ENCODE measurements at regions not wholly inside any gene's neighbourhood (a gene's known extent, or its start where the extent isn't known, plus 50 kb on each side); places are given as distances from the start of the nearest gene placed in this dataset.
"Not testable (repeated sequence)": the region's sequence is repeated elsewhere in the genome, so short reads cannot be mapped to it uniquely, and the experiment has no call there.

GRCh38 chr4:49262786-49263185 lies 276.7 kb downstream of the CWH43 start:
- H3K27ac ChIP-seq (ENCODE audit: low read depth, low read length); H3K4me1 ChIP-seq (ENCODE audit: control insufficient read depth in 1 of 2, insufficient read depth in 2 of 2, low read length in 2 of 2): not testable (repeated sequence)

DNA sequence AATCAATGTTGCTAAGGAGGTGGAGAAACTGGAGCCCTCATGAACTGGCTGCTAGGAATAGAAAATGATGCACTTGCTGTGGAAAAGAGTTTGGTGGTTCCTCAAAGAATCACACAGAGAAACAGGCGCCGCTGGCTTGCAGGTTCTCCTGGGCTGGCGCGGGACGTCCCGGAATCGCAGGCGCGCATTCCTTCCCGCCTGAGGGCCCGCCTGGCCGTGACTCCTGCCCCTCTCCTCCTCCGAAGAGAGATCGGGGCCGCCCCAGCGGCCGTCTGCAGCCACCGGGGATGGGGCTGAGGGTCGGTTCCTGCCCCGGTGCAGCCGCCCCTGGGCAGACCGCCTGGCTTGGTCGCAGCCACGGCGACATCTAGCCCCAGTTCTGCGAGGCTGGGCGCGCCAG lies 284.4 kb downstream of the CWH43 start:
- H3K9ac ChIP-seq (ENCODE audit: low read depth in 1 of 2, low read length in 2 of 2); H3K4me1 ChIP-seq (ENCODE audit: control insufficient read depth in 1 of 2, insufficient read depth in 2 of 2, low read length in 2 of 2); H3K9me3 ChIP-seq (ENCODE audit: control insufficient read depth in 1 of 2, low read length in 2 of 2); H3K36me3 ChIP-seq (ENCODE audit: control insufficient read depth in 1 of 2, insufficient read depth in 2 of 2, low read length in 2 of 2); H3K27me3 ChIP-seq (ENCODE audit: control insufficient read depth in 1 of 2, insufficient read depth in 2 of 2, low read length in 2 of 2); H3K4me3 ChIP-seq (ENCODE audit: low read depth in 1 of 2, low read length in 2 of 2); H3K27ac ChIP-seq (ENCODE audit: low read depth, low read length): not testable (repeated sequence)

More at GRCh38 chr4:49262786-49263185, 276.7 kb downstream of the CWH43 start:
- H3K27me3 ChIP-seq (ENCODE audit: control insufficient read depth in 1 of 2, insufficient read depth in 2 of 2, low read length in 2 of 2); H3K9me3 ChIP-seq (ENCODE audit: control insufficient read depth in 1 of 2, low read length in 2 of 2); H3K9ac ChIP-seq (ENCODE audit: low read depth in 1 of 2, low read length in 2 of 2); H3K36me3 ChIP-seq (ENCODE audit: control insufficient read depth in 1 of 2, insufficient read depth in 2 of 2, low read length in 2 of 2); H3K4me3 ChIP-seq (ENCODE audit: low read depth in 1 of 2, low read length in 2 of 2): not testable (repeated sequence)

DNA sequence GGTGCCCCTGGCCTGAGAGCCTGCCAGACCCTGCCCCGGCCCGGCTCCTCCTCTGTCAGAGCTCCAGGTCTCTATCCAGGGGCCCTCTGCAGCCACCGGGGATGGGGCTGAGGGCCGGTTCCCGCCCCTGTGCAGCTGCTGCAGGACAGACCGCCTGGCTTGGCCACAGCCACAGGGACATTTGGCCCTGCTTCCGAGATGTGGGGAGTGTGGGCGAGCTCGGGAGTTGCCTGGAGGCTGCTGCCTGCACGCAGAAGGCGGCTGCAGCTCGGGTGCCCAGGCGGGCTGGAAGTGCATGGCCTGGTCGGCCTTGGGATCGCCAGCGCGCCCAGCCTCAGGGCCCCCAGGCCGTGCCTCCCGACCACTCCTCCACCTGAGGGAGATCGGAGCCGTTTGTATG lies 284.8 kb downstream of the CWH43 start:
- not testable (repeated sequence) for H3K4me1 ChIP-seq (ENCODE audit: control insufficient read depth in 1 of 2, insufficient read depth in 2 of 2, low read length in 2 of 2); H3K9me3 ChIP-seq (ENCODE audit: control insufficient read depth in 1 of 2, low read length in 2 of 2); H3K36me3 ChIP-seq (ENCODE audit: control insufficient read depth in 1 of 2, insufficient read depth in 2 of 2, low read length in 2 of 2); H3K27me3 ChIP-seq (ENCODE audit: control insufficient read depth in 1 of 2, insufficient read depth in 2 of 2, low read length in 2 of 2); H3K9ac ChIP-seq (ENCODE audit: low read depth in 1 of 2, low read length in 2 of 2); H3K4me3 ChIP-seq (ENCODE audit: low read depth in 1 of 2, low read length in 2 of 2); H3K27ac ChIP-seq (ENCODE audit: low read depth, low read length)

DNA sequence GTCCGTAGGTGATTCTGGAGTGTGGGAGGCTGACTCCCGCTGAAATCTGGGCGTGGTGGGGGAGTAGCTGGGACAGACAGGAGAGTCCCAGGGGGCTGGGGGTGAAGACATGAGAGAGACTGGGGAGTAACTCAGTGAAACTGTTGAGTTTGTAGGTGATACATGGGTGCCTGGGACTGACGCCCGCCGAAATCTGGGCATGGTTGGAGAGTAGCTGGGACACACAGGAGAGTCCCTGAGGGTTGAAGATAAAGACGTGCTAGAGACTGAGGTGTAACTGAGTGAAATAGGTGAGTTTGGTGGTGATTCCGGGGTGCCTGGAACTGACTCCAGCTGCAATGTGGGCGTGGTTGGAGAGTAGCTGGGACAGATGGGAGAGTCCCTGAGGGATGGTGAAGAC lies 299.8 kb downstream of the CWH43 start:
- H3K36me3 ChIP-seq (ENCODE audit: control insufficient read depth in 1 of 2, insufficient read depth in 2 of 2, low read length in 2 of 2); H3K27ac ChIP-seq (ENCODE audit: low read depth, low read length); H3K27me3 ChIP-seq (ENCODE audit: control insufficient read depth in 1 of 2, insufficient read depth in 2 of 2, low read length in 2 of 2); H3K4me3 ChIP-seq (ENCODE audit: low read depth in 1 of 2, low read length in 2 of 2); H3K9ac ChIP-seq (ENCODE audit: low read depth in 1 of 2, low read length in 2 of 2); H3K4me1 ChIP-seq (ENCODE audit: control insufficient read depth in 1 of 2, insufficient read depth in 2 of 2, low read length in 2 of 2): not testable (repeated sequence)
- H3K9me3 ChIP-seq (ENCODE audit: control insufficient read depth in 1 of 2, low read length in 2 of 2), result peaks cover 3 to 16% of the 10 kb centered on the region in 2 donors

- not testable (repeated sequence) for H3K27me3 ChIP-seq (ENCODE audit: control insufficient read depth in 1 of 2, insufficient read depth in 2 of 2, low read length in 2 of 2); H3K36me3 ChIP-seq (ENCODE audit: control insufficient read depth in 1 of 2, insufficient read depth in 2 of 2, low read length in 2 of 2); H3K27ac ChIP-seq (ENCODE audit: low read depth, low read length); H3K4me3 ChIP-seq (ENCODE audit: low read depth in 1 of 2, low read length in 2 of 2); H3K9ac ChIP-seq (ENCODE audit: low read depth in 1 of 2, low read length in 2 of 2); H3K4me1 ChIP-seq (ENCODE audit: control insufficient read depth in 1 of 2, insufficient read depth in 2 of 2, low read length in 2 of 2)
- H3K9me3 ChIP-seq (ENCODE audit: control insufficient read depth in 1 of 2, low read length in 2 of 2), result peaks cover 3 to 16% of the 10 kb centered on the region in 2 donors
Observed at GRCh38 chr4:49286926-49287745, 301.1 kb downstream of the CWH43 start.

DNA sequence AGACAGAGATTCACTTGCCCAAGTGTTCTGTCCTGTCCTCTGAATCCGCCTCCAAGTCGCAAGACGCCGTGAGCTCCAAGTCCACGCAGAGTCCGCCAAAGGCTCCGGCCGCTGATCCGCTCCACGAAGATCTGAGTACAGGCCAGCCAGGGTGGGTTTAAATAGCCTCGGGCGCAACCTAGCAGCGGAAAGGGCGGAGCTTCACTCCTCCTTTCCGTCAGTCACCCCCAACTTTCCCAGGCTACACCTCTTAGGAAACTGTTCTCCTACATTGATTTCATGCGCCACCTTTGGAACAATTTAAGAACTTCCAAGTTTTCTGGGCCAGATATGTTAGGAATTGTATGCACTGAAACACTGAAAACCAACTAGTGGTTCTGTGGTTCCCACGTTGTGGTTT lies 301.8 kb downstream of the CWH43 start:
- H3K4me3 ChIP-seq (ENCODE audit: low read depth in 1 of 2, low read length in 2 of 2); H3K4me1 ChIP-seq (ENCODE audit: control insufficient read depth in 1 of 2, insufficient read depth in 2 of 2, low read length in 2 of 2); H3K9ac ChIP-seq (ENCODE audit: low read depth in 1 of 2, low read length in 2 of 2); H3K27ac ChIP-seq (ENCODE audit: low read depth, low read length); H3K27me3 ChIP-seq (ENCODE audit: control insufficient read depth in 1 of 2, insufficient read depth in 2 of 2, low read length in 2 of 2); H3K36me3 ChIP-seq (ENCODE audit: control insufficient read depth in 1 of 2, insufficient read depth in 2 of 2, low read length in 2 of 2): not testable (repeated sequence)
- peaks cover 3 to 16% of the 10 kb centered on the region in 2 donors for H3K9me3 ChIP-seq (ENCODE audit: control insufficient read depth in 1 of 2, low read length in 2 of 2)

- H3K9ac ChIP-seq (ENCODE audit: low read depth in 1 of 2, low read length in 2 of 2); H3K27ac ChIP-seq (ENCODE audit: low read depth, low read length); H3K4me3 ChIP-seq (ENCODE audit: low read depth in 1 of 2, low read length in 2 of 2); H3K27me3 ChIP-seq (ENCODE audit: control insufficient read depth in 1 of 2, insufficient read depth in 2 of 2, low read length in 2 of 2); H3K36me3 ChIP-seq (ENCODE audit: control insufficient read depth in 1 of 2, insufficient read depth in 2 of 2, low read length in 2 of 2); H3K4me1 ChIP-seq (ENCODE audit: control insufficient read depth in 1 of 2, insufficient read depth in 2 of 2, low read length in 2 of 2): not testable (repeated sequence)
- H3K9me3 ChIP-seq (ENCODE audit: control insufficient read depth in 1 of 2, low read length in 2 of 2), result peaks cover 3 to 16% of the 10 kb centered on the region in 2 donors
Observed at GRCh38 chr4:49288796-49289195, 302.7 kb downstream of the CWH43 start.

GRCh38 chr4:49314815-49315214 lies 328.7 kb downstream of the CWH43 start:
- not testable (repeated sequence) for H3K27ac ChIP-seq (ENCODE audit: low read depth, low read length); H3K9me3 ChIP-seq (ENCODE audit: control insufficient read depth in 1 of 2, low read length in 2 of 2); H3K27me3 ChIP-seq (ENCODE audit: control insufficient read depth in 1 of 2, insufficient read depth in 2 of 2, low read length in 2 of 2); H3K4me3 ChIP-seq (ENCODE audit: low read depth in 1 of 2, low read length in 2 of 2); H3K9ac ChIP-seq (ENCODE audit: low read depth in 1 of 2, low read length in 2 of 2); H3K36me3 ChIP-seq (ENCODE audit: control insufficient read depth in 1 of 2, insufficient read depth in 2 of 2, low read length in 2 of 2); H3K4me1 ChIP-seq (ENCODE audit: control insufficient read depth in 1 of 2, insufficient read depth in 2 of 2, low read length in 2 of 2)

DNA sequence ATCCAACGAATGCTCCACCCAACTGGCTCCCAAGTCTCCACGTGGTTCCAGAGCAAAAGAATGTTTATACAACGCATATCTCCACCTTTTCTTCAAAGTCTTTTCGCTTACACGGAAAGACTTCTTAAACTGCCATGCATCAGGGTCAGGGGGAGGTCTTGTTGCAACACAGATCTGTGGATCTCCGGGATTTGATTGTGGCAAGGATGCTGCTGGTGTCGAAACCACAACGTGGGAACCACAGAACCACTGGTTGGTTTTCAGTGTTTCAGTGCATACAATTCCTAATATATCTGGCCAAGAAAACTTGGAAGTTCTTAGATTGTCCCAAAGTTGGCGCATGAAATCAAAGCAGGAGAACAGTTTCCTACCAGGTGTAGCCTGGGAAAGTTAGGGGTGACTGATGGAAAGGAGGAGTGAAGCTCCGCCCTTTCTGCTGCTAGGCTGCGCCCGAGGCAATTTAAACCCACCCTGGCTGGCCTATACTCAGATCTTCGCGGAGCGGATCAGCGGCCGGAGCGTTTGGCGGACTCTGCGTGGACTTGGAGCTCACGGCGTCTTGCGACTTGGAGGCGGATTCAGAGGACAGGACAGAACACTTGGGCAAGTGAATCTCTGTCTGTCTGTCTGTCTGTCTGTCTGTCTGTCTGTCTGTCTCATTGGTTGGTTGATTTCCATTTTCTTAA lies 334.8 kb downstream of the CWH43 start:
- H3K27ac ChIP-seq (ENCODE audit: low read depth, low read length); H3K27me3 ChIP-seq (ENCODE audit: control insufficient read depth in 1 of 2, insufficient read depth in 2 of 2, low read length in 2 of 2); H3K9ac ChIP-seq (ENCODE audit: low read depth in 1 of 2, low read length in 2 of 2); H3K36me3 ChIP-seq (ENCODE audit: control insufficient read depth in 1 of 2, insufficient read depth in 2 of 2, low read length in 2 of 2); H3K4me3 ChIP-seq (ENCODE audit: low read depth in 1 of 2, low read length in 2 of 2); H3K4me1 ChIP-seq (ENCODE audit: control insufficient read depth in 1 of 2, insufficient read depth in 2 of 2, low read length in 2 of 2): not testable (repeated sequence)
- H3K9me3 ChIP-seq (ENCODE audit: control insufficient read depth in 1 of 2, low read length in 2 of 2), result peaks cover 9 to 11% of the 10 kb centered on the region in 2 donors

GRCh38 chr4:49321511-49322300 lies 335.6 kb downstream of the CWH43 start:
- H3K27me3 ChIP-seq (ENCODE audit: control insufficient read depth in 1 of 2, insufficient read depth in 2 of 2, low read length in 2 of 2); H3K4me3 ChIP-seq (ENCODE audit: low read depth in 1 of 2, low read length in 2 of 2); H3K4me1 ChIP-seq (ENCODE audit: control insufficient read depth in 1 of 2, insufficient read depth in 2 of 2, low read length in 2 of 2); H3K27ac ChIP-seq (ENCODE audit: low read depth, low read length); H3K36me3 ChIP-seq (ENCODE audit: control insufficient read depth in 1 of 2, insufficient read depth in 2 of 2, low read length in 2 of 2); H3K9ac ChIP-seq (ENCODE audit: low read depth in 1 of 2, low read length in 2 of 2): not testable (repeated sequence)
- peaks cover 9 to 11% of the 10 kb centered on the region in 2 donors for H3K9me3 ChIP-seq (ENCODE audit: control insufficient read depth in 1 of 2, low read length in 2 of 2)
